Neuronal stem cell (in vitro differentiated cells): ENCODE measurements at regions not wholly inside any gene's neighbourhood (a gene's known extent, or its start where the extent isn't known, plus 50 kb on each side); places are given as distances from the start of the nearest gene placed in this dataset.
"Not testable (repeated sequence)": the region's sequence is repeated elsewhere in the genome, so short reads cannot be mapped to it uniquely, and the experiment has no call there.

ENCODE experiments used
- DNase-seq: peaks from one replicate; pipeline ENCODE4 v3.0.0-alpha.2; 2013; ENCODE audit warnings: low spot score
- H2AFZ ChIP-seq: one replicate; pipeline ENCODE4 v1.6.1; 2013; ENCODE audit warnings: mild to moderate bottlenecking, low read length, inconsistent platforms
- H2AK5ac ChIP-seq: 2 replicates; pipeline ENCODE4 v1.6.1; 2013; ENCODE audit warnings: low read depth, mild to moderate bottlenecking, inconsistent platforms, low read length, moderate library complexity, mixed read lengths
- H2BK120ac ChIP-seq: 2 replicates; pipeline ENCODE4 v1.6.1; 2013; ENCODE audit warnings: low read depth, mild to moderate bottlenecking, inconsistent platforms, low read length, moderate library complexity, mixed read lengths
- H2BK12ac ChIP-seq: one replicate; pipeline ENCODE4 v1.6.1; 2013; ENCODE audit warnings: low read length, inconsistent platforms
- H2BK15ac ChIP-seq: 2 replicates; pipeline ENCODE4 v1.6.1; 2013; ENCODE audit warnings: mild to moderate bottlenecking, low read length, inconsistent platforms, mixed read lengths
- H2BK5ac ChIP-seq: one replicate; pipeline ENCODE4 v1.6.1; 2013; ENCODE audit warnings: inconsistent platforms, mild to moderate bottlenecking, low read length, moderate library complexity
- H3K14ac ChIP-seq: one replicate; pipeline ENCODE4 v1.6.1; 2013; ENCODE audit warnings: low read length, inconsistent platforms
- H3K18ac ChIP-seq: 2 replicates; pipeline ENCODE4 v1.6.1; 2013; ENCODE audit warnings: low read length, inconsistent platforms
- H3K23ac ChIP-seq: 2 replicates; pipeline ENCODE4 v1.6.1; 2013; ENCODE audit warnings: low read depth, mild to moderate bottlenecking, mixed read lengths, low read length, inconsistent platforms; ENCODE audit not compliant: poor library complexity
- H3K27ac ChIP-seq: replicated peaks from 3 replicates; pipeline ENCODE4 v1.5.1; 2013; ENCODE audit warnings: low read length, inconsistent platforms
- H3K27me3 ChIP-seq, 3 experiments: 2 replicates each; pipeline ENCODE4 v1.6.1; 2013; ENCODE audit warnings: low read length in 3 of 3, mild to moderate bottlenecking in 2 of 3, inconsistent platforms in 1 of 3, low read depth in 1 of 3, mixed read lengths in 1 of 3, moderate library complexity in 1 of 3; ENCODE audit not compliant: control insufficient read depth in 3 of 3, insufficient read depth in 3 of 3
- H3K36me3 ChIP-seq, 2 donors: replicated peaks in 1 of 2; 2 replicates each; pipeline ENCODE4 v1.6.1; 2013; ENCODE audit warnings: low read length in 2 of 2; ENCODE audit not compliant: control insufficient read depth in 2 of 2, insufficient read depth in 2 of 2
- H3K4ac ChIP-seq: 2 replicates; pipeline ENCODE4 v1.6.1; 2013; ENCODE audit warnings: inconsistent platforms, mild to moderate bottlenecking, low read length, moderate library complexity
- H3K4me1 ChIP-seq, 2 donors: 1 replicate in 1 of 2; 2 replicates in 1 of 2; pipeline ENCODE4 v1.6.1; 2013; ENCODE audit warnings: low read length in 2 of 2, low read depth in 1 of 2; ENCODE audit not compliant: control insufficient read depth in 2 of 2, insufficient read depth in 1 of 2
- H3K4me2 ChIP-seq: one replicate; pipeline ENCODE4 v1.6.1; 2013; ENCODE audit warnings: mild to moderate bottlenecking, low read length, inconsistent platforms; ENCODE audit not compliant: insufficient read depth, poor library complexity, severe bottlenecking
- H3K4me3 ChIP-seq, 2 donors: 2 replicates each; pipeline ENCODE4 v1.5.1; 2013; ENCODE audit warnings: low read length in 2 of 2, mild to moderate bottlenecking in 2 of 2, inconsistent platforms in 1 of 2, moderate library complexity in 1 of 2
- H3K79me1 ChIP-seq: one replicate; pipeline ENCODE4 v1.6.1; 2013; ENCODE audit warnings: low read depth, mild to moderate bottlenecking, inconsistent platforms, low read length, moderate library complexity
- H3K9ac ChIP-seq: one replicate; pipeline ENCODE4 v1.6.1; 2013; ENCODE audit warnings: mild to moderate bottlenecking, low read depth, low read length, inconsistent platforms; ENCODE audit not compliant: poor library complexity
- H3K9me3 ChIP-seq, 2 donors: replicated peaks in 1 of 2; 2 replicates each; pipeline versions ENCODE3 to v1.6.1; 2013; ENCODE audit warnings: low read length in 2 of 2, mild to moderate bottlenecking in 2 of 2, inconsistent platforms in 1 of 2, low read depth in 1 of 2, mixed read lengths in 1 of 2, moderate library complexity in 1 of 2; ENCODE audit not compliant: control insufficient read depth in 2 of 2, insufficient read depth in 1 of 2
- H4K8ac ChIP-seq: one replicate; pipeline ENCODE4 v1.6.1; 2013; ENCODE audit warnings: low read depth, mild to moderate bottlenecking, inconsistent platforms, low read length, moderate library complexity
- H4K91ac ChIP-seq: one replicate; pipeline ENCODE4 v1.6.1; 2013; ENCODE audit warnings: low read length, low read depth, mild to moderate bottlenecking, inconsistent platforms; ENCODE audit not compliant: poor library complexity
- WGBS, 2 donors: extraction: QIAGEN DNeasy Blood & Tissue Kit; methylation state at CpG; one replicate each; pipeline ENCODE4 v1.1.7; 2013; ENCODE audit warnings: missing lambda C conversion rate in 2 of 2, mixed read lengths in 1 of 2; ENCODE audit not compliant: insufficient read length in 2 of 2, insufficient replicate concordance in 1 of 2; ENCODE audit errors: extremely low coverage in 2 of 2; 5-methylcytosine and 5-hydroxymethylcytosine counted together

- no peak overlapping the region for H2AK5ac ChIP-seq
- H3K14ac ChIP-seq = no peak overlapping the region
- no peak overlapping the region for H3K18ac ChIP-seq
- H3K27ac ChIP-seq = no peak overlapping the region
- H2AFZ ChIP-seq = no peak overlapping the region
- H3K79me1 ChIP-seq = no peaks in the 10 kb centered on the region
- H3K27me3 ChIP-seq = no peaks in the 10 kb centered on the region
- H3K9me3 ChIP-seq = peaks cover 0 to 17% of the 10 kb centered on the region in 2 donors
- H3K9ac ChIP-seq = no peak overlapping the region
- H3K4me2 ChIP-seq = no peak overlapping the region
- H2BK12ac ChIP-seq = no peak overlapping the region
- H3K4ac ChIP-seq = no peak overlapping the region
- H3K4me3 ChIP-seq = no peak overlapping the region
- H2BK120ac ChIP-seq = no peak overlapping the region
- no peaks in the 10 kb centered on the region for H3K36me3 ChIP-seq
- H3K23ac ChIP-seq = no peak overlapping the region
- H4K91ac ChIP-seq = no peak overlapping the region
- H2BK15ac ChIP-seq = no peak overlapping the region
- DNase-seq = no peak
- H3K4me1 ChIP-seq = no peaks in the 10 kb centered on the region
- H4K8ac ChIP-seq = no peak overlapping the region
- no peak overlapping the region for H2BK5ac ChIP-seq
These were observed 259.7 kb upstream of the RBMS1 start for GRCh38 chr2:160753331-160753654.

- H2BK15ac ChIP-seq = no peak overlapping the region
- H3K27ac ChIP-seq = no peak overlapping the region
- no peak overlapping the region for H3K4me3 ChIP-seq
These were observed 260.4 kb upstream of the RBMS1 start for GRCh38 chr2:160753960-160754359.

GRCh38 chr2:160756481-160756880, 262.9 kb upstream of the RBMS1 start:
- Histone ChIP-seq H3K4me1 (no peaks in the 10 kb centered on the region), H3K18ac (no peak overlapping the region), H3K9ac (no peak overlapping the region), H3K4me2 (no peak overlapping the region), H2AK5ac (no peak overlapping the region), H4K8ac (no peak overlapping the region), H3K4me3 (no peak overlapping the region), H2BK15ac (no peak overlapping the region), H3K4ac (no peak overlapping the region), H2BK12ac (no peak overlapping the region), H3K23ac (no peak overlapping the region), H3K27ac (no peak overlapping the region), H4K91ac (no peak overlapping the region), H3K79me1 (no peaks in the 10 kb centered on the region), H3K14ac (no peak overlapping the region), H3K27me3 (no peaks in the 10 kb centered on the region), H2AFZ (no peak overlapping the region), H2BK5ac (no peak overlapping the region), H2BK120ac (no peak overlapping the region), H3K9me3 (peaks cover 0 to 17% of the 10 kb centered on the region in 2 donors), H3K36me3 (no peaks in the 10 kb centered on the region)
- DNase-seq = no peak

More at GRCh38 chr2:160753960-160754359, 260.4 kb upstream of the RBMS1 start:
- Histone ChIP-seq H2BK5ac (no peak overlapping the region), H3K27me3 (no peaks in the 10 kb centered on the region), H2BK120ac (no peak overlapping the region), H2BK12ac (no peak overlapping the region), H3K23ac (no peak overlapping the region), H3K18ac (no peak overlapping the region), H4K91ac (no peak overlapping the region), H2AK5ac (no peak overlapping the region), H3K4me1 (no peaks in the 10 kb centered on the region), H3K4me2 (no peak overlapping the region), H4K8ac (no peak overlapping the region), H2AFZ (no peak overlapping the region), H3K79me1 (no peaks in the 10 kb centered on the region), H3K36me3 (no peaks in the 10 kb centered on the region), H3K4ac (no peak overlapping the region), H3K9ac (no peak overlapping the region), H3K9me3 (peaks cover 0 to 17% of the 10 kb centered on the region in 2 donors), H3K14ac (no peak overlapping the region)
- no peak for DNase-seq

GRCh38 chr2:160762493-160763128, 269.0 kb upstream of the RBMS1 start:
- H3K23ac ChIP-seq, H2BK120ac ChIP-seq, H2BK15ac ChIP-seq, H3K14ac ChIP-seq, H4K91ac ChIP-seq, H3K79me1 ChIP-seq, DNase-seq, H3K27me3 ChIP-seq, H3K4me2 ChIP-seq, H2BK5ac ChIP-seq, H3K4ac ChIP-seq, H3K4me3 ChIP-seq, H3K27ac ChIP-seq, H4K8ac ChIP-seq, H3K18ac ChIP-seq, H2AK5ac ChIP-seq, H3K9me3 ChIP-seq, H3K36me3 ChIP-seq, H3K9ac ChIP-seq, H2AFZ ChIP-seq, H3K4me1 ChIP-seq, H2BK12ac ChIP-seq: not testable (repeated sequence)
- WGBS, 2 donors = no CpG with 5 or more reads among the region's 26 CpGs
